Peyer's patch (tissue), 4 donors: ENCODE measurements at regions not wholly inside any gene's neighbourhood (a gene's known extent, or its start where the extent isn't known, plus 50 kb on each side); places are given as distances from the start of the nearest gene placed in this dataset.

Source experiments
- POLR2A ChIP-seq, 2 donors: fragments of 450-650 bp; IDR thresholded peaks; one replicate each; pipeline ENCODE4 v1.5.1; 2017; ENCODE audit warnings: antibody characterized with exemption in 2 of 2, mild to moderate bottlenecking in 2 of 2, moderate library complexity in 2 of 2
- TF ChIP-seq, protein P1 (sequence below), 6 experiments: fragments of 450-650 bp in 4 of 6; fragments of 200-600 bp in 2 of 6; sonication (generic) in 1 of 6; IDR thresholded peaks; one replicate each; pipeline ENCODE4 v1.5.1; 2017 to 2019; ENCODE audit warnings: antibody characterized with exemption in 6 of 6, mild to moderate bottlenecking in 3 of 6, moderate library complexity in 1 of 6

DNA sequence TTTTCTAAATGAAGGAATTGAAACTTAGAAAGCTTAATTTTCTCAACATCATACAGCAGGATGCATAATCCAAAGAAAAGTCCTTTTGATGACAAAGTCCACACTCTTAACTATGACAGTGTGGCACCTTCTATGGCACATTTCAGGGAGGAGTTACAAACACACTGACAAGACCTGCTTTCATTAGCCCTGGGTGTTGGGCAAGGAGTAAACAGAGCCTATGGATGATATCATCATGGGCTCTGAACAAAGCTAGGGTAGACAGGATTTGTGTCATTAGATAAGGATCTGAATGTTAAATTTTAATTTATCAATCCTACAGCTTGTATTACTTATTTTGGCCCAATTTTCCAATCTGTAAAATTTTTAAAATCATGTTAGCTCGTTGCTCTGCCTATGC lies 62.6 kb upstream of the DENND1B start:
- no peak for TF ChIP-seq POLR2A (IDR thresholded peaks at IDR 0.05)
- TF ChIP-seq, protein P1, sequence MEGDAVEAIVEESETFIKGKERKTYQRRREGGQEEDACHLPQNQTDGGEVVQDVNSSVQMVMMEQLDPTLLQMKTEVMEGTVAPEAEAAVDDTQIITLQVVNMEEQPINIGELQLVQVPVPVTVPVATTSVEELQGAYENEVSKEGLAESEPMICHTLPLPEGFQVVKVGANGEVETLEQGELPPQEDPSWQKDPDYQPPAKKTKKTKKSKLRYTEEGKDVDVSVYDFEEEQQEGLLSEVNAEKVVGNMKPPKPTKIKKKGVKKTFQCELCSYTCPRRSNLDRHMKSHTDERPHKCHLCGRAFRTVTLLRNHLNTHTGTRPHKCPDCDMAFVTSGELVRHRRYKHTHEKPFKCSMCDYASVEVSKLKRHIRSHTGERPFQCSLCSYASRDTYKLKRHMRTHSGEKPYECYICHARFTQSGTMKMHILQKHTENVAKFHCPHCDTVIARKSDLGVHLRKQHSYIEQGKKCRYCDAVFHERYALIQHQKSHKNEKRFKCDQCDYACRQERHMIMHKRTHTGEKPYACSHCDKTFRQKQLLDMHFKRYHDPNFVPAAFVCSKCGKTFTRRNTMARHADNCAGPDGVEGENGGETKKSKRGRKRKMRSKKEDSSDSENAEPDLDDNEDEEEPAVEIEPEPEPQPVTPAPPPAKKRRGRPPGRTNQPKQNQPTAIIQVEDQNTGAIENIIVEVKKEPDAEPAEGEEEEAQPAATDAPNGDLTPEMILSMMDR (IDR thresholded peaks at IDR 0.05): no peak
